ENCODE measurements at regions not wholly inside any gene's neighbourhood (a gene's known extent, or its start where the extent isn't known, plus 50 kb on each side); places are given as distances from the start of the nearest gene placed in this dataset.

- ChIA-PET POLR2A (no interaction called here), CTCF (no interaction called here)
- intact Hi-C loops (cut with micrococcal nuclease) = no loop called here
Observed at GRCh38 chr2:226664661-226665060, 135.0 kb downstream of the IRS1 start.

GRCh38 chr2:226664140-226664539, 135.5 kb downstream of the IRS1 start:
- Mint-ChIP-seq H3K4me3 (ENCODE audit: unreplicated experiment) (no peak overlapping the region), H3K27ac (ENCODE audit: low read depth, unreplicated experiment) (no peak overlapping the region), H3K9me3 (ENCODE audit: unreplicated experiment) (no peaks in the 10 kb centered on the region), H3K27me3 (ENCODE audit: insufficient read depth, unreplicated experiment) (no peaks in the 10 kb centered on the region), H3K4me1 (ENCODE audit: insufficient read depth, unreplicated experiment) (peaks cover 42% of the 10 kb centered on the region), H3K36me3 (ENCODE audit: insufficient read depth, unreplicated experiment) (no peaks in the 10 kb centered on the region)
- intact Hi-C loops (cut with micrococcal nuclease) = no loop called here
- peak; percentile 80 for DNase-seq (ENCODE audit: unreplicated experiment)
- ChIA-PET POLR2A (no interaction called here), CTCF (no interaction called here)
- TF ChIP-seq, protein P1, sequence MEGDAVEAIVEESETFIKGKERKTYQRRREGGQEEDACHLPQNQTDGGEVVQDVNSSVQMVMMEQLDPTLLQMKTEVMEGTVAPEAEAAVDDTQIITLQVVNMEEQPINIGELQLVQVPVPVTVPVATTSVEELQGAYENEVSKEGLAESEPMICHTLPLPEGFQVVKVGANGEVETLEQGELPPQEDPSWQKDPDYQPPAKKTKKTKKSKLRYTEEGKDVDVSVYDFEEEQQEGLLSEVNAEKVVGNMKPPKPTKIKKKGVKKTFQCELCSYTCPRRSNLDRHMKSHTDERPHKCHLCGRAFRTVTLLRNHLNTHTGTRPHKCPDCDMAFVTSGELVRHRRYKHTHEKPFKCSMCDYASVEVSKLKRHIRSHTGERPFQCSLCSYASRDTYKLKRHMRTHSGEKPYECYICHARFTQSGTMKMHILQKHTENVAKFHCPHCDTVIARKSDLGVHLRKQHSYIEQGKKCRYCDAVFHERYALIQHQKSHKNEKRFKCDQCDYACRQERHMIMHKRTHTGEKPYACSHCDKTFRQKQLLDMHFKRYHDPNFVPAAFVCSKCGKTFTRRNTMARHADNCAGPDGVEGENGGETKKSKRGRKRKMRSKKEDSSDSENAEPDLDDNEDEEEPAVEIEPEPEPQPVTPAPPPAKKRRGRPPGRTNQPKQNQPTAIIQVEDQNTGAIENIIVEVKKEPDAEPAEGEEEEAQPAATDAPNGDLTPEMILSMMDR (IDR thresholded peaks at IDR 0.05; ENCODE audit: unreplicated experiment) = no peak
- no TSS peak for BruUV-seq (replicated peaks)

More at GRCh38 chr2:226664661-226665060, 135.0 kb downstream of the IRS1 start:
- H3K36me3 Mint-ChIP-seq (ENCODE audit: insufficient read depth, unreplicated experiment) = no peaks in the 10 kb centered on the region
- no peak for DNase-seq (ENCODE audit: unreplicated experiment)
- BruUV-seq (replicated peaks) = no TSS peak
- no peaks in the 10 kb centered on the region for H3K27me3 Mint-ChIP-seq (ENCODE audit: insufficient read depth, unreplicated experiment)
- TF ChIP-seq, protein P1 (IDR thresholded peaks at IDR 0.05; ENCODE audit: unreplicated experiment) = no peak
- H3K9me3 Mint-ChIP-seq (ENCODE audit: unreplicated experiment) = no peaks in the 10 kb centered on the region
- no peak overlapping the region for H3K4me3 Mint-ChIP-seq (ENCODE audit: unreplicated experiment)
- H3K4me1 Mint-ChIP-seq (ENCODE audit: insufficient read depth, unreplicated experiment) = peaks cover 37% of the 10 kb centered on the region
- peak overlapping the region; percentile 73 for H3K27ac Mint-ChIP-seq (ENCODE audit: low read depth, unreplicated experiment)

- Mint-ChIP-seq H3K27me3 (ENCODE audit: insufficient read depth, unreplicated experiment) (no peaks in the 10 kb centered on the region), H3K4me3 (ENCODE audit: unreplicated experiment) (peak overlapping the region; percentile 17), H3K36me3 (ENCODE audit: insufficient read depth, unreplicated experiment) (no peaks in the 10 kb centered on the region), H3K4me1 (ENCODE audit: insufficient read depth, unreplicated experiment) (peaks cover 44% of the 10 kb centered on the region), H3K9me3 (ENCODE audit: unreplicated experiment) (no peaks in the 10 kb centered on the region), H3K27ac (ENCODE audit: low read depth, unreplicated experiment) (peak overlapping the region; percentile 25)
- CTCF ChIA-PET = interaction anchor here (1.1 kb wide), 1 partner anchor 548 kb away, joined by 3 read pairs; no protein-coding TSS in a partner anchor
- intact Hi-C loops (cut with micrococcal nuclease) = no loop called here
- POLR2A ChIA-PET = interaction anchor here (0.6 to 2.8 kb wide), 7 partner anchors 10 to 770 kb away, joined by 3 to 13 read pairs (median 7); no protein-coding TSS in a partner anchor
- TF ChIP-seq, protein P1 (IDR thresholded peaks at IDR 0.05; ENCODE audit: unreplicated experiment) = no peak
- peak; percentile 94 for DNase-seq (ENCODE audit: unreplicated experiment)
- no TSS peak for BruUV-seq (replicated peaks)
Observed at GRCh38 chr2:226661789-226662545, 137.7 kb downstream of the IRS1 start.

DNA sequence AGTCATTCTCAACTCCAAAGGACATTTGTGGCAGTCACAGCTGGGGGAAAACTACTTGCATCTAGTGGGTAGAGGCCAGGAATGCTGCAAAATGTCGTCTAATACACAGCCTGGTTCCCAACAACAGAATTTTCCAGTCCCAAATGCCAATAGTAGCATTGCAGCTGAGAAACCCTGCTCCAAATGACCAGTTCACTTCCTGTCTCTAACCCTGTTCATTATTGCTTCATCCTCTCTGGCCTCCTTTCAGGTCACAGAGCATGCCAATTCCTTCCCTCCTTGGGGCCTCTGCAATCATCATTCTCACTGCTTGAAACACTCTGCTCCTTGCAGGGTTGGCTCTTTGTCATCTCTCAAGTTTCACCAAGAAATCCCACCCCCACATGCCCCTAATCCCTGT, 139.1 kb downstream of the IRS1 start:
- H3K36me3 Mint-ChIP-seq (ENCODE audit: insufficient read depth, unreplicated experiment) = no peaks in the 10 kb centered on the region
- no TSS peak for BruUV-seq (replicated peaks)
- H3K4me3 Mint-ChIP-seq (ENCODE audit: unreplicated experiment) = no peak overlapping the region
- ChIA-PET CTCF (interaction anchor here (1.1 to 1.3 kb wide), 2 partner anchors 8 to 546 kb away, joined by 3 read pairs; no protein-coding TSS in a partner anchor), POLR2A (interaction anchor here (0.6 to 2.8 kb wide), 7 partner anchors 8 to 524 kb away, joined by 3 to 13 read pairs (median 7); no protein-coding TSS in a partner anchor)
- no peaks in the 10 kb centered on the region for H3K9me3 Mint-ChIP-seq (ENCODE audit: unreplicated experiment)
- intact Hi-C loops (cut with micrococcal nuclease) = no loop called here
- DNase-seq (ENCODE audit: unreplicated experiment) = peak; percentile 95
- H3K27ac Mint-ChIP-seq (ENCODE audit: low read depth, unreplicated experiment) = peak overlapping the region; percentile 76
- peaks cover 44% of the 10 kb centered on the region for H3K4me1 Mint-ChIP-seq (ENCODE audit: insufficient read depth, unreplicated experiment)
- TF ChIP-seq, protein P1 (IDR thresholded peaks at IDR 0.05; ENCODE audit: unreplicated experiment) = no peak
- no peaks in the 10 kb centered on the region for H3K27me3 Mint-ChIP-seq (ENCODE audit: insufficient read depth, unreplicated experiment)

Measured in MCF 10A (cell line).